GM04503 (cell line): ENCODE measurements at regions not wholly inside any gene's neighbourhood (a gene's known extent, or its start where the extent isn't known, plus 50 kb on each side); places are given as distances from the start of the nearest gene placed in this dataset.
"Not testable (repeated sequence)": the region's sequence is repeated elsewhere in the genome, so short reads cannot be mapped to it uniquely, and the experiment has no call there.

Source experiments
- DNase-seq: peaks from one replicate; pipeline ENCODE4 v3.0.0-alpha.2; 2012; ENCODE audit warnings: low read depth

GRCh38 chr10:61612450-61612849 is 50.3 kb upstream of the CABCOCO1 start:
- DNase-seq = no peak

- no peak for DNase-seq
Measured at GRCh38 chr10:61612009-61612408, 50.7 kb upstream of the CABCOCO1 start.

DNA sequence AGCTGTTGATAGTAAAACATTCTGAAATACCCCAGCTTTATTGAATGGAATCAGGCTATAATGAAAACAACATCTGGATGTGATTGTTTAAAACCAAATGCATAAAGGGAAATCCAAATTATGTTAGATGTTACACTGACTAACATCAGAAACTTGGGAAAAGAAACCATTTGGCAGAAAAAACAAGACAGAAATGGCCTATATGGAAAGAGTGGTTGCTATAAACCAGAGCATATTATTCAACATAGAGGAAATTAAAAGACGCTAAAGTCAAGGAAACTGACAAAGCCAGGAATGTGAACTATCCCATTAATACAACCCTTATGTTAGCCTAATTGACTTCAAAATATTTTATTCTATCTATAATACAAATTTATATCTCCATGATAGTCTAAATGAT is 53.0 kb upstream of the CABCOCO1 start:
- DNase-seq = no peak

GRCh38 chr10:61608255-61609033 is 54.3 kb upstream of the CABCOCO1 start:
- DNase-seq = no peak

GRCh38 chr10:61606959-61607907 is 55.5 kb upstream of the CABCOCO1 start:
- DNase-seq = no peak

GRCh38 chr10:61605221-61605620 is 57.5 kb upstream of the CABCOCO1 start:
- DNase-seq = no peak

- DNase-seq = no peak
Measured at GRCh38 chr10:61600399-61600798, 62.3 kb upstream of the CABCOCO1 start.

GRCh38 chr10:61594430-61594829 is 68.3 kb upstream of the CABCOCO1 start:
- no peak for DNase-seq

DNA sequence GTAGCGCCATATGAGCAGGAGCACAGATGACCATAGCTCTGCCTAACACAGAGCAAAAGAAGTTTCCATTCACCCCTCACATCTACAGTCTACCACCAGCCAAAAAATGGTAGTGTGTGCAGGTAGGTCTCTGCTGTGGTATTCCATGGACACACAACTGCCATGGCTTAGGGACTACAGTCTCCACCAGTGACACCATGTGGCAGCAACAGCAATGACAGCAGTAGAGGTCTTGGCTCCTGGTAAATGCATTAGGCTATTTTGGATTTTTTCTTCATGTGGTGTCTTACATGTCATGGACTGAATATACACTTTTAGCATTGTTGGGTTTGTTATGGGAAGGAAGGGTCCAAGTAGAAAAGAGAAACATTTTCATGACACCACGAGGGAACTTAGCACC is 70.1 kb upstream of the CABCOCO1 start:
- no peak for DNase-seq

GRCh38 chr10:61589547-61590243 is 73.0 kb upstream of the CABCOCO1 start:
- no peak for DNase-seq

DNA sequence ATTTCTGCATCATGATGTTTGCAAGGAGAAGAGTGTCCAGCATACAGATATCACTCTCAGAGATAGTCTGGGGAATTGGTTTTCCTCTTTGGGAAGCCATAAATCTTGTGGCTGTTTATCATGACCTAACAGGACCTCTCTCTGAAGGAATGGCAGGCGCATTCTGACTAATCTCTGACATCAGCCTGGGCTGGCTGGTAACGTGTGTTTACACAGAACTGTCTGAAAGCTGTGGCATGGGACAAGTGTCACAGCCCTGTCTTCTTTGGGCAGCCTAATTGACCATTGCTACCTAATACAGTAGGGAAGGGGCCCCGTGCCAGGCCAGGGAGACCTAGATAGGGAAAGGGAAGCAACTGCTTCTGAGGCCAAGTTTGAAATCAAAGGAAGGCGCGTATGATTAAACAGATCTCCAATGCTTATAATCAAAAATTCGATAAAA is 73.9 kb upstream of the CABCOCO1 start:
- no peak for DNase-seq

GRCh38 chr10:61586829-61587228 is 75.9 kb upstream of the CABCOCO1 start:
- no peak for DNase-seq

GRCh38 chr10:61580608-61581007 is 82.1 kb upstream of the CABCOCO1 start:
- no peak for DNase-seq

DNA sequence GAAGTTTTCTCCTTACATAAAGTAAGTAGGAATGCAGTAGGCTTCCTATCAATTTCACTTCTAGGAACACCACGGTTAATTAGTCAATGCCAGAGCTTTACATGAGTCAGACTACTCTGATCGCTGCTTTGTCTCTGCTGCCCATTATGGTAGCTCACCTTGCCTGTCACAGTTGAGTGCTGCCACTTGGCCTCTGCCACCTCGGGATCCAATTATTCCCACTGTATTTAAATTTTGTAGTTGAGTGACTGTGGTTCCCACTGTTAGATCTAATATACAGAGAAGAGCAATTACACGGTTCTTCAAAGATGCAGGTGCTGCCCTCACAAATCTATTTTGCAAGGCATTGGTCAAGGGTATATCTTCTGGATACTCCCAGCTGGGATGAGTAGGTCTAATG is 92.5 kb upstream of the CABCOCO1 start:
- DNase-seq = not testable (repeated sequence)

DNA sequence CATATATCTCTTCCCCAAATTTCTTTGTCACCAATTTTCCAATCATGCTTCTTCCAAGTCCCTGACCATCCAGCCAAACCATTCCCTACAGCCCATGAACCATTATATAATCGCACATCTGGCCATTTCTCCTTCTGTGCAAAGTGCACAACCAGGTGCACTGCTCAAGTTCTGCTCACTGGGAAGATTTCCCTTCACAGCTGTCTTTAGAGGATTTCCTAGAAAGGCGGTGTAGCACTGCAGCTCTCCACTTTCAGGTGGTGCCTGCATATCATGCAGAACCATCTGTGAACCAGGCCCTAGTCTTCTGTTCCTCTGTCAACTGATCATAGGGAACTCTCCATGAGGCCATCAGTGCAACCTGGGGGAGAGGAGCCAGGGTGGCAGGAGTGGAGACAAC is 95.0 kb upstream of the CABCOCO1 start:
- no peak for DNase-seq

DNA sequence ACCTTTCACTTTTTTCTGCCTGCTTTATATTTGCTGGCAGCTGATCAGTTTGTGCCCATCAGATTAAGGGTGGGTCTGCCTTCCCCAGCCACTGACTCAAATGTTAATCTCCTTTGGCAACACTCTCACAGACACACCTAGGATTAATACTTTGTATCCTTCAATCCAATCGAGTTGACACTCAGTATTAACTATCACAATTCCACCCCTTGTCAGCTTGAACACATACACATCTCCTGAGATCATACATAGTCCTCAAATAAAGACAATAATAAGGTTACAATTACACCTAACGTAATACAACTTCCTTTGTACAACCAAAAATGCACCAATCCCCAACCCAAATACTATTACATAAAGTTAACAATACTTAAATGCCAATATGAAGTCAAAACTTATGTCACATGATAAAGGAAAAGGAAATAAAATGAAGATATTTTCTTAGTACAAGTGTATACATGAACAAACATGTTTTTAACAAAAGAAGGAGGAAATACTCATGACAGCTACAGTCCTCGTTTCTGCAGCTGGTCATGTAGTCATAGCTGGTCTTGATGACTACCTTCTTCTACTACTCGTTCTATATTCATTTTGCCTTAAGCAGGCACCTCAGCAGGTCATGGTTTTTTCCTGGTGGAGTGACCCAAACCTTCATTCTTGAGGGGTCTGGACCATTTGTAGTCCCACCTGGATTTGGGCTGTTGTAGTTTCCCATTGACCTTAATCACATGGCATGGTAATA is 96.7 kb upstream of the CABCOCO1 start:
- DNase-seq = no peak

GRCh38 chr10:61564444-61564843 is 98.3 kb upstream of the CABCOCO1 start:
- DNase-seq = no peak

- DNase-seq = no peak
Measured at GRCh38 chr10:61559615-61560014, 103.1 kb upstream of the CABCOCO1 start.

- no peak for DNase-seq
Measured at GRCh38 chr10:61558188-61558587, 104.5 kb upstream of the CABCOCO1 start.

DNA sequence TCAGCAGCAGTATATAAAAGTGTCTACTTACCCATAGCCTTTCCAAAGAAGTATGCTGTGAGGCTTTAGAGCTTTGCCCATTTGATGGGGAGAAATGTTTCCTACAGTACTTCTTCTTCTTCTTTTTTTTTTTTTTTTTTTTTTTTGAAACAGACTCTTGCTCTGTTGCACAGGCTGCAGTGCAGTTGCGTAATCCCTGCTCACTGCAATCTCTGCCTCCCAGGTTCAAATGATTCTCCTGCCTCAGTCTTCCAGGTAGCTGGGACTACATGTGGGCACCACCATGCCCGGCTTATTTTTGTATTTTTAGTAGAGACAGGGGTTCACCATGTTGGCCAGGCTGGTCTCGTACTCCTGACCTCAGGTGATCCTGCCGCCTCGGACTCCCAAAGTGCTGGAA is 101.7 kb upstream of the TMEM26 start:
- no peak for DNase-seq

DNA sequence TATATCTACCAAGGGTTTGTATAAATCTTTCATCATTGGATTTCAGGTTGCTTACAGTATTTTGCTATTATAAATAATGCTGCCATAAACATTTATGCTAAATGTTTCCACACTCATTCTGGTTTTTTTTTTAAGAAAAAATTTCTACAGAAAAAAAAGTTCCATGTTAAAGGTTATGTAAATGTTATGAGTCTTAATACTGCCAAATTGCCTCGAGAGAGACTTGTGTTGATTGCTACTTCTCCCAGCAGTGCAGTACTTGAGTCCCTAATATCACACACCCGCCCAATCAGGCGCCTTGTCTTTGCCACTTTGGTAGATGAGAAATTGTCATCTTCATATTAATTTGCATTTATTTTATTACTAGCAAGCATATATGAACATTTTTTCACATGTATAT is 96.7 kb upstream of the TMEM26 start:
- no peak for DNase-seq

DNA sequence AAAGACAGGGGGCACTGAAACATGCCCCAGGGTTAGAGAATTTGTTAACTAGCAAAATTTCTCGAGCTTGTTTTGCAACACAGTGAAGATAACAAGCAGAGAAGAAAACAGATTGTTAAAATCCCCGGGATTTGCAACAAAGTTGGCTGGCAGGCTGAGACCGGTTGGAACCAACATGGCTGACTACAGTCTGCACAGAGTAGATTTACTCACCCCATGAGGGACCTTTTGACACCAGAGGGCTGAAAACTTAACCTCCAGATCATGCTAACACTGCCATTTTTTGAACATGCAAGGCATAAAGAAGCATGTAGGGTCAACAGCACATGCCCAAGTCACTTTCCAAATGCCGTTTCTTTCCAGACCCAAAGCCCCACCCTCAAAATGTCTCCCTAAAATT is 95.2 kb upstream of the TMEM26 start:
- no peak for DNase-seq
